ENCODE measurements at regions not wholly inside any gene's neighbourhood (a gene's known extent, or its start where the extent isn't known, plus 50 kb on each side); places are given as distances from the start of the nearest gene placed in this dataset.

- TF ChIP-seq, protein P1, sequence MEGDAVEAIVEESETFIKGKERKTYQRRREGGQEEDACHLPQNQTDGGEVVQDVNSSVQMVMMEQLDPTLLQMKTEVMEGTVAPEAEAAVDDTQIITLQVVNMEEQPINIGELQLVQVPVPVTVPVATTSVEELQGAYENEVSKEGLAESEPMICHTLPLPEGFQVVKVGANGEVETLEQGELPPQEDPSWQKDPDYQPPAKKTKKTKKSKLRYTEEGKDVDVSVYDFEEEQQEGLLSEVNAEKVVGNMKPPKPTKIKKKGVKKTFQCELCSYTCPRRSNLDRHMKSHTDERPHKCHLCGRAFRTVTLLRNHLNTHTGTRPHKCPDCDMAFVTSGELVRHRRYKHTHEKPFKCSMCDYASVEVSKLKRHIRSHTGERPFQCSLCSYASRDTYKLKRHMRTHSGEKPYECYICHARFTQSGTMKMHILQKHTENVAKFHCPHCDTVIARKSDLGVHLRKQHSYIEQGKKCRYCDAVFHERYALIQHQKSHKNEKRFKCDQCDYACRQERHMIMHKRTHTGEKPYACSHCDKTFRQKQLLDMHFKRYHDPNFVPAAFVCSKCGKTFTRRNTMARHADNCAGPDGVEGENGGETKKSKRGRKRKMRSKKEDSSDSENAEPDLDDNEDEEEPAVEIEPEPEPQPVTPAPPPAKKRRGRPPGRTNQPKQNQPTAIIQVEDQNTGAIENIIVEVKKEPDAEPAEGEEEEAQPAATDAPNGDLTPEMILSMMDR (IDR thresholded peaks at IDR 0.05 in 2 of 3, conservative IDR thresholded peaks at IDR 0.05 in 1 of 3; ENCODE audit: borderline replicate concordance in 1 of 3, insufficient read depth in 1 of 3, low read depth in 2 of 3, low read length in 2 of 3), result no peak
- TF ChIP-seq MAX (IDR thresholded peaks at IDR 0.05) (no peak), FOSL1 (IDR thresholded peaks at IDR 0.05; ENCODE audit: low read depth) (no peak), EGR1 (IDR thresholded peaks at IDR 0.05; ENCODE audit: low read depth) (no peak), POLR2AphosphoS5 (IDR thresholded peaks at IDR 0.05; ENCODE audit: low read depth, low read length) (no peak)
These were observed 147.9 kb downstream of the PTCSC3 start for GRCh38 chr14:36028665-36029064.

All from HCT116 (cell line).